ENCODE measurements at regions not wholly inside any gene's neighbourhood (a gene's known extent, or its start where the extent isn't known, plus 50 kb on each side); places are given as distances from the start of the nearest gene placed in this dataset.
A peak's percentile ranks its signal among the peaks of the same experiment; 100 is the strongest.

DNA sequence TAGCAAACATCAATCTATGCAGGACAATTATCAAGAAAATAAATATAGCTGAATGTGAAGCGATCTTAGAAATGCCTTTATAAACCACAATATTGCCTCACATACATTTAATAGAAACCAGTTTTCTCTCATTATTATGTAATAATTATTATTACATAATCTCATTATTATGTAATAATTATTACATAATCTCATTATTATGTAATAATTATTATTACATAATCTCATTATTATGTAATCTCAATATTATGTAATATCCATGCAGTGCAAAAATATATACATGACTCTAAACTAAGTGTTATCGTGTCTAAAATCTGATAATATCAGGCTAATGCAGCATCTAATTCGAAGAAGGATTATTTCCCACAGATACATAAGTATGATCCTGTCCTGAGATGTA is 563.9 kb upstream of the SEMA6A start:
- no peaks in the 10 kb centered on the region for H3K27me3 Mint-ChIP-seq (ENCODE audit: insufficient read depth, unreplicated experiment)
- no peaks in the 10 kb centered on the region for H3K9me3 Mint-ChIP-seq (ENCODE audit: unreplicated experiment)
- H3K4me3 Mint-ChIP-seq (ENCODE audit: unreplicated experiment), result no peak overlapping the region
- ChIA-PET CTCF (interaction anchor here (0.7 to 1.0 kb wide), 2 partner anchors 128 to 443 kb away, joined by 3 to 4 read pairs; no protein-coding TSS in a partner anchor), POLR2A (interaction anchor here (0.7 kb wide), 1 partner anchor 16 kb away, joined by 3 read pairs; no protein-coding TSS in a partner anchor)
- TF ChIP-seq, protein P1, sequence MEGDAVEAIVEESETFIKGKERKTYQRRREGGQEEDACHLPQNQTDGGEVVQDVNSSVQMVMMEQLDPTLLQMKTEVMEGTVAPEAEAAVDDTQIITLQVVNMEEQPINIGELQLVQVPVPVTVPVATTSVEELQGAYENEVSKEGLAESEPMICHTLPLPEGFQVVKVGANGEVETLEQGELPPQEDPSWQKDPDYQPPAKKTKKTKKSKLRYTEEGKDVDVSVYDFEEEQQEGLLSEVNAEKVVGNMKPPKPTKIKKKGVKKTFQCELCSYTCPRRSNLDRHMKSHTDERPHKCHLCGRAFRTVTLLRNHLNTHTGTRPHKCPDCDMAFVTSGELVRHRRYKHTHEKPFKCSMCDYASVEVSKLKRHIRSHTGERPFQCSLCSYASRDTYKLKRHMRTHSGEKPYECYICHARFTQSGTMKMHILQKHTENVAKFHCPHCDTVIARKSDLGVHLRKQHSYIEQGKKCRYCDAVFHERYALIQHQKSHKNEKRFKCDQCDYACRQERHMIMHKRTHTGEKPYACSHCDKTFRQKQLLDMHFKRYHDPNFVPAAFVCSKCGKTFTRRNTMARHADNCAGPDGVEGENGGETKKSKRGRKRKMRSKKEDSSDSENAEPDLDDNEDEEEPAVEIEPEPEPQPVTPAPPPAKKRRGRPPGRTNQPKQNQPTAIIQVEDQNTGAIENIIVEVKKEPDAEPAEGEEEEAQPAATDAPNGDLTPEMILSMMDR (IDR thresholded peaks at IDR 0.05; ENCODE audit: unreplicated experiment), result no peak
- no peaks in the 10 kb centered on the region for H3K36me3 Mint-ChIP-seq (ENCODE audit: insufficient read depth, unreplicated experiment)
- H3K4me1 Mint-ChIP-seq (ENCODE audit: insufficient read depth, unreplicated experiment), result peaks cover 5% of the 10 kb centered on the region
- intact Hi-C loops (cut with micrococcal nuclease), result no loop called here
- BruUV-seq (replicated peaks), result no TSS peak
- DNase-seq (ENCODE audit: unreplicated experiment), result no peak
- no peak overlapping the region for H3K27ac Mint-ChIP-seq (ENCODE audit: low read depth, unreplicated experiment)

DNA sequence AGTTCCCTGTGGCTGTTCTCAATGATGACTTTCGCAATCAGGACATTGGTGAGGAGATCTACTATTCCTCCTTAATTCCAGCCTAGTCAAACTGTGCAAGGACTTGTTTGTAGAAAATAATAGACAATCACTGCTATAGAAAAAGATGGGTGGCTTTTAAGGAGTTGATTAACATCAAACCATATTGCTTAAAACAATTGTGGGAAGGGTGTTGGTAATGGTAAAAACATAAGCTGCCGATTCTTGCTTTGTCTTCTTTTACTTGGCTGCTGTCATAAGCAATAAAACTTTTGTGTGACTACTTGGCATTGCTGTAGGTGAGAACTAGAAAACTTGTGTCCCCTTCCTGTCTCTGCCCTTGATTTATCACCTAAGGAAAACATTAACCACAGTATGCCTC is 561.2 kb upstream of the SEMA6A start:
- Mint-ChIP-seq H3K9me3 (ENCODE audit: unreplicated experiment) (no peaks in the 10 kb centered on the region), H3K36me3 (ENCODE audit: insufficient read depth, unreplicated experiment) (no peaks in the 10 kb centered on the region), H3K27me3 (ENCODE audit: insufficient read depth, unreplicated experiment) (no peaks in the 10 kb centered on the region), H3K4me3 (ENCODE audit: unreplicated experiment) (no peak overlapping the region), H3K4me1 (ENCODE audit: insufficient read depth, unreplicated experiment) (peaks cover 12% of the 10 kb centered on the region), H3K27ac (ENCODE audit: low read depth, unreplicated experiment) (no peak overlapping the region)
- DNase-seq (ENCODE audit: unreplicated experiment), result no peak
- TF ChIP-seq, protein P1 (IDR thresholded peaks at IDR 0.05; ENCODE audit: unreplicated experiment), result no peak
- no TSS peak for BruUV-seq (replicated peaks)
- ChIA-PET POLR2A (no interaction called here), CTCF (interaction anchor here (0.7 kb wide), 1 partner anchor 489 kb away, joined by 3 read pairs; no protein-coding TSS in a partner anchor)
- intact Hi-C loops (cut with micrococcal nuclease), result no loop called here

DNA sequence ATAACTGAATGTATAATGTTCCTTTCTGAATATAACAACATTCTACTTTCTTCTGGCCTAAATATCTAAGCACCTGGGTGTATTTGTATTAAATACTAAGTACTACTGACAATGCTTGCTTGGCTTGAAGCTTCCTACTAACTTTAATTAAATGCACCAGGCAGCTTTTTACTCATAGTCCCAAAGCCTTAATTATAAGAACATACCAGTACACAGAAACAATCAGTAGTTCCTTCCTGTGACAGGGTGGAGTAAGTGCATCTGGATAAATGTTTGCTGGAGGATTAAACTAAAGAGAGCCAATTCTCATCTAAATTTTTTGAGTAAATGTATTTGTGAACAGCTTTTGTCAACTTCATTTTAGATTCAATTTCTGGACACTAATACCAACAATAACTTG is 558.6 kb upstream of the SEMA6A start:
- BruUV-seq (replicated peaks), result no TSS peak
- H3K4me1 Mint-ChIP-seq (ENCODE audit: insufficient read depth, unreplicated experiment), result peaks cover 21% of the 10 kb centered on the region
- H3K27me3 Mint-ChIP-seq (ENCODE audit: insufficient read depth, unreplicated experiment), result no peaks in the 10 kb centered on the region
- POLR2A ChIA-PET, result no interaction called here
- no peak overlapping the region for H3K27ac Mint-ChIP-seq (ENCODE audit: low read depth, unreplicated experiment)
- TF ChIP-seq, protein P1 (IDR thresholded peaks at IDR 0.05; ENCODE audit: unreplicated experiment), result no peak
- no peaks in the 10 kb centered on the region for H3K9me3 Mint-ChIP-seq (ENCODE audit: unreplicated experiment)
- no peak overlapping the region for H3K4me3 Mint-ChIP-seq (ENCODE audit: unreplicated experiment)
- CTCF ChIA-PET, result no interaction called here
- no peak for DNase-seq (ENCODE audit: unreplicated experiment)
- intact Hi-C loops (cut with micrococcal nuclease), result no loop called here
- H3K36me3 Mint-ChIP-seq (ENCODE audit: insufficient read depth, unreplicated experiment), result no peaks in the 10 kb centered on the region

DNA sequence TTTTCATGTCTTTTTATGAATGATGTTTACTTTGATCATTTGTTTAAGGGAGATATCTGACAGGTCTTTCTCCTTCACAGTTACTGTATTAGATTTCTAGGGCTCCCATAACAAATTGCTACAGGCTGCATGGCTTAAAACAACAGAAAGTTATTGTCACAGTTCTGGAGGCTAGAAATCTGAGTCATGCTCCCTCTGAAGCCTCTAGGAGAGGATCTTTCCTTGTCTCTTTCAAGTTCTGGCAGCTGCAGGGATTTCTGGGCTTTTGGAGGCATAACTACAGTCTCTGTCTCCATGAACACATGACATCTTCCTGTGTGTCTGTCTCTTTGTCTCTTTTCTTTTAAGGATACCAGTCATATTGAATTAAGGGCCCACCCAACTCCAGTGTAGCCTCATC is 557.3 kb upstream of the SEMA6A start:
- TF ChIP-seq, protein P1 (IDR thresholded peaks at IDR 0.05; ENCODE audit: unreplicated experiment), result no peak
- no TSS peak for BruUV-seq (replicated peaks)
- intact Hi-C loops (cut with micrococcal nuclease), result no loop called here
- Mint-ChIP-seq H3K27me3 (ENCODE audit: insufficient read depth, unreplicated experiment) (no peaks in the 10 kb centered on the region), H3K4me3 (ENCODE audit: unreplicated experiment) (no peak overlapping the region), H3K27ac (ENCODE audit: low read depth, unreplicated experiment) (no peak overlapping the region), H3K9me3 (ENCODE audit: unreplicated experiment) (no peaks in the 10 kb centered on the region), H3K4me1 (ENCODE audit: insufficient read depth, unreplicated experiment) (peaks cover 21% of the 10 kb centered on the region), H3K36me3 (ENCODE audit: insufficient read depth, unreplicated experiment) (no peaks in the 10 kb centered on the region)
- ChIA-PET POLR2A (no interaction called here), CTCF (no interaction called here)
- DNase-seq (ENCODE audit: unreplicated experiment), result peak; percentile 34
